Ascending aorta (tissue), 2 donors: ENCODE measurements at regions not wholly inside any gene's neighbourhood (a gene's known extent, or its start where the extent isn't known, plus 50 kb on each side); places are given as distances from the start of the nearest gene placed in this dataset.

Source experiments
- DNase-seq, 2 donors: peaks; one replicate each; pipeline ENCODE4 v3.0.0-alpha.2; 2019; ENCODE audit warnings: low spot score in 2 of 2
- H3K27ac ChIP-seq, 2 donors: fragments of 200-600 bp; sonication (generic); one replicate each; pipeline ENCODE4 v1.5.1; 2016 to 2017; ENCODE audit warnings: mild to moderate bottlenecking in 1 of 2
- H3K27me3 ChIP-seq: fragments of 200-600 bp; sonication (generic); one replicate; pipeline ENCODE4 v1.5.1; 2017
- H3K36me3 ChIP-seq, 2 donors: fragments of 200-600 bp; sonication (generic); one replicate each; pipeline ENCODE4 v1.5.1; 2016
- H3K4me1 ChIP-seq, 2 donors: fragments of 200-600 bp; sonication (generic); one replicate each; pipeline ENCODE4 v1.5.1; 2016 to 2017; ENCODE audit warnings: mild to moderate bottlenecking in 1 of 2
- H3K4me3 ChIP-seq, 2 donors: fragments of 200-600 bp; sonication (generic); one replicate each; pipeline ENCODE4 v1.5.1; 2016 to 2017; ENCODE audit warnings: mild to moderate bottlenecking in 1 of 2
- H3K9me3 ChIP-seq, 2 donors: fragments of 200-600 bp; sonication (generic); one replicate each; pipeline ENCODE4 v1.5.1; 2016
- CTCF ChIP-seq, 3 experiments: fragments of 200-600 bp in 2 of 3; fragments of 450-650 bp in 1 of 3; sonication (generic) in 2 of 3; IDR thresholded peaks; one replicate each; pipeline ENCODE4 v1.5.1; 2016 to 2019; ENCODE audit warnings: antibody characterized with exemption in 3 of 3, mild to moderate bottlenecking in 1 of 3, moderate library complexity in 1 of 3
- intact Hi-C: fragments of 100-400 bp; cut with DNase I; formaldehyde crosslinking; loops from one replicate; pipeline ENCODE4 v1.15.1; 2023

- Histone ChIP-seq H3K36me3 (no peaks in the 10 kb centered on the region), H3K27me3 (no peaks in the 10 kb centered on the region), H3K27ac (no peak overlapping the region), H3K9me3 (no peaks in the 10 kb centered on the region), H3K4me3 (no peak overlapping the region), H3K4me1 (no peaks in the 10 kb centered on the region)
- TF ChIP-seq CTCF (IDR thresholded peaks at IDR 0.05) = no peak
- intact Hi-C loops = no loop called here
- no peak for DNase-seq
Measured at GRCh38 chr15:91530279-91530678, 323.2 kb upstream of the SLCO3A1 start.

- no peak for TF ChIP-seq CTCF (IDR thresholded peaks at IDR 0.05)
- H3K4me3 ChIP-seq = no peak overlapping the region
- DNase-seq = no peak
Measured at GRCh38 chr15:91530956-91531582, 322.4 kb upstream of the SLCO3A1 start.

GRCh38 chr15:91534235-91534634, 319.3 kb upstream of the SLCO3A1 start:
- Histone ChIP-seq H3K27me3 (no peaks in the 10 kb centered on the region), H3K4me3 (no peak overlapping the region), H3K27ac (no peak overlapping the region), H3K9me3 (no peaks in the 10 kb centered on the region), H3K36me3 (no peaks in the 10 kb centered on the region), H3K4me1 (no peaks in the 10 kb centered on the region)
- no peak for DNase-seq
- TF ChIP-seq CTCF (IDR thresholded peaks at IDR 0.05) = no peak
- intact Hi-C loops = no loop called here

More at GRCh38 chr15:91530956-91531582, 322.4 kb upstream of the SLCO3A1 start:
- H3K27ac ChIP-seq = no peak overlapping the region
- H3K9me3 ChIP-seq = no peaks in the 10 kb centered on the region
- H3K36me3 ChIP-seq = no peaks in the 10 kb centered on the region
- no peaks in the 10 kb centered on the region for H3K4me1 ChIP-seq
- intact Hi-C loops = no loop called here
- no peaks in the 10 kb centered on the region for H3K27me3 ChIP-seq

- H3K4me3 ChIP-seq = no peak overlapping the region
- no peaks in the 10 kb centered on the region for H3K36me3 ChIP-seq
- no peak overlapping the region for H3K27ac ChIP-seq
- no peaks in the 10 kb centered on the region for H3K9me3 ChIP-seq
- H3K4me1 ChIP-seq = no peaks in the 10 kb centered on the region
- no peak for DNase-seq
- no peaks in the 10 kb centered on the region for H3K27me3 ChIP-seq
- intact Hi-C loops = no loop called here
- TF ChIP-seq CTCF (IDR thresholded peaks at IDR 0.05) = no peak
Measured at GRCh38 chr15:91534976-91535375, 318.5 kb upstream of the SLCO3A1 start.

- no peak for DNase-seq
- intact Hi-C loops = no loop called here
- H3K27ac ChIP-seq = no peak overlapping the region
- no peaks in the 10 kb centered on the region for H3K36me3 ChIP-seq
- H3K4me3 ChIP-seq = no peak overlapping the region
- no peaks in the 10 kb centered on the region for H3K9me3 ChIP-seq
- H3K4me1 ChIP-seq = no peaks in the 10 kb centered on the region
- no peak for TF ChIP-seq CTCF (IDR thresholded peaks at IDR 0.05)
- H3K27me3 ChIP-seq = no peaks in the 10 kb centered on the region
Measured at GRCh38 chr15:91535856-91536500, 317.5 kb upstream of the SLCO3A1 start.
